ENCODE measurements at regions not wholly inside any gene's neighbourhood (a gene's known extent, or its start where the extent isn't known, plus 50 kb on each side); places are given as distances from the start of the nearest gene placed in this dataset.

- BruUV-seq (replicated peaks) = no TSS peak
- intact Hi-C loops (cut with micrococcal nuclease; ENCODE audit: unreplicated experiment) = no loop called here
- H3K27ac ChIP-seq (ENCODE audit: low read depth, low read length, poor library complexity, severe bottlenecking) = no peak overlapping the region
- no peaks in the 10 kb centered on the region for H3K9me3 ChIP-seq (ENCODE audit: low read depth, low read length, poor library complexity, severe bottlenecking)
- H3K4me3 ChIP-seq (ENCODE audit: low read depth, low read length, poor library complexity, severe bottlenecking) = no peak overlapping the region
- H3K4me1 ChIP-seq (ENCODE audit: insufficient read depth, low read length, poor library complexity, severe bottlenecking) = no peaks in the 10 kb centered on the region
- DNase-seq (ENCODE audit: low spot score) = no peak
- ChIA-PET CTCF (no interaction called here), POLR2A (ENCODE audit: low non-redundant PET) (no interaction called here)
- H3K36me3 ChIP-seq (ENCODE audit: insufficient read depth, low read length, poor library complexity, severe bottlenecking) = no peaks in the 10 kb centered on the region
- H3K27me3 ChIP-seq (replicated peaks; ENCODE audit: insufficient read depth, low read depth, low read length, poor library complexity) = no peaks in the 10 kb centered on the region
- TF ChIP-seq, protein P1, sequence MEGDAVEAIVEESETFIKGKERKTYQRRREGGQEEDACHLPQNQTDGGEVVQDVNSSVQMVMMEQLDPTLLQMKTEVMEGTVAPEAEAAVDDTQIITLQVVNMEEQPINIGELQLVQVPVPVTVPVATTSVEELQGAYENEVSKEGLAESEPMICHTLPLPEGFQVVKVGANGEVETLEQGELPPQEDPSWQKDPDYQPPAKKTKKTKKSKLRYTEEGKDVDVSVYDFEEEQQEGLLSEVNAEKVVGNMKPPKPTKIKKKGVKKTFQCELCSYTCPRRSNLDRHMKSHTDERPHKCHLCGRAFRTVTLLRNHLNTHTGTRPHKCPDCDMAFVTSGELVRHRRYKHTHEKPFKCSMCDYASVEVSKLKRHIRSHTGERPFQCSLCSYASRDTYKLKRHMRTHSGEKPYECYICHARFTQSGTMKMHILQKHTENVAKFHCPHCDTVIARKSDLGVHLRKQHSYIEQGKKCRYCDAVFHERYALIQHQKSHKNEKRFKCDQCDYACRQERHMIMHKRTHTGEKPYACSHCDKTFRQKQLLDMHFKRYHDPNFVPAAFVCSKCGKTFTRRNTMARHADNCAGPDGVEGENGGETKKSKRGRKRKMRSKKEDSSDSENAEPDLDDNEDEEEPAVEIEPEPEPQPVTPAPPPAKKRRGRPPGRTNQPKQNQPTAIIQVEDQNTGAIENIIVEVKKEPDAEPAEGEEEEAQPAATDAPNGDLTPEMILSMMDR (conservative IDR thresholded peaks at IDR 0.05; ENCODE audit: low read depth, low read length) = no peak
- no peak for TF ChIP-seq EZH2 (IDR thresholded peaks at IDR 0.05; ENCODE audit: borderline replicate concordance, low read depth, low read length, poor library complexity, severe bottlenecking)
These were observed 55.7 kb upstream of the HS3ST5 start for GRCh38 chr6:114398481-114398880.

Data from A673 (cell line).